GM21529 (cell line): ENCODE measurements at regions not wholly inside any gene's neighbourhood (a gene's known extent, or its start where the extent isn't known, plus 50 kb on each side); places are given as distances from the start of the nearest gene placed in this dataset.
A peak's percentile ranks its signal among the peaks of the same experiment; 100 is the strongest.

ENCODE experiments used
- ATAC-seq: cut with Tn5 transposase; IDR thresholded peaks from one replicate; pipeline ENCODE4 v1.9.1; 2021; ENCODE audit not compliant: unreplicated experiment

GRCh38 chr4:149296503-149296902, 519.1 kb downstream of the IQCM start:
- no peak for ATAC-seq

- ATAC-seq, result no peak
Measured at GRCh38 chr4:149296084-149296483, 519.6 kb downstream of the IQCM start.

GRCh38 chr4:149294601-149295000, 521.0 kb downstream of the IQCM start:
- ATAC-seq, result no peak

GRCh38 chr4:149293046-149293649, 522.5 kb downstream of the IQCM start:
- no peak for ATAC-seq

GRCh38 chr4:149292425-149293007, 523.1 kb downstream of the IQCM start:
- no peak for ATAC-seq

- ATAC-seq, result no peak
Measured at GRCh38 chr4:149291463-149291862, 524.2 kb downstream of the IQCM start.

- no peak for ATAC-seq
Measured at GRCh38 chr4:149280806-149281205, 534.8 kb downstream of the IQCM start.

GRCh38 chr4:149279776-149280175, 535.9 kb downstream of the IQCM start:
- no peak for ATAC-seq

GRCh38 chr4:149279331-149279730, 536.3 kb downstream of the IQCM start:
- ATAC-seq, result no peak

- ATAC-seq, result no peak
Measured at GRCh38 chr4:149277705-149278104, 537.9 kb downstream of the IQCM start.

GRCh38 chr4:149269835-149270234, 545.8 kb downstream of the IQCM start:
- no peak for ATAC-seq

- no peak for ATAC-seq
Measured at GRCh38 chr4:149266301-149266700, 549.3 kb downstream of the IQCM start.

GRCh38 chr4:149265645-149266044, 550.0 kb downstream of the IQCM start:
- ATAC-seq, result no peak

GRCh38 chr4:149264093-149264733, 551.4 kb downstream of the IQCM start:
- ATAC-seq, result peak; percentile 92

- no peak for ATAC-seq
Measured at GRCh38 chr4:149248191-149248764, 567.4 kb downstream of the IQCM start.

GRCh38 chr4:149247164-149247563, 568.5 kb downstream of the IQCM start:
- no peak for ATAC-seq

GRCh38 chr4:149245333-149245732, 570.3 kb downstream of the IQCM start:
- ATAC-seq, result no peak

GRCh38 chr4:149238097-149238496, 577.5 kb downstream of the IQCM start:
- no peak for ATAC-seq

GRCh38 chr4:149234798-149235197, 580.8 kb downstream of the IQCM start:
- ATAC-seq, result no peak

- no peak for ATAC-seq
Measured at GRCh38 chr4:149223659-149224058, 592.0 kb downstream of the IQCM start.

- ATAC-seq, result no peak
Measured at GRCh38 chr4:149218672-149219071, 597.0 kb downstream of the IQCM start.

GRCh38 chr4:149214301-149214700, 601.3 kb downstream of the IQCM start:
- ATAC-seq, result no peak
